ENCODE measurements at regions not wholly inside any gene's neighbourhood (a gene's known extent, or its start where the extent isn't known, plus 50 kb on each side); places are given as distances from the start of the nearest gene placed in this dataset.

DNA sequence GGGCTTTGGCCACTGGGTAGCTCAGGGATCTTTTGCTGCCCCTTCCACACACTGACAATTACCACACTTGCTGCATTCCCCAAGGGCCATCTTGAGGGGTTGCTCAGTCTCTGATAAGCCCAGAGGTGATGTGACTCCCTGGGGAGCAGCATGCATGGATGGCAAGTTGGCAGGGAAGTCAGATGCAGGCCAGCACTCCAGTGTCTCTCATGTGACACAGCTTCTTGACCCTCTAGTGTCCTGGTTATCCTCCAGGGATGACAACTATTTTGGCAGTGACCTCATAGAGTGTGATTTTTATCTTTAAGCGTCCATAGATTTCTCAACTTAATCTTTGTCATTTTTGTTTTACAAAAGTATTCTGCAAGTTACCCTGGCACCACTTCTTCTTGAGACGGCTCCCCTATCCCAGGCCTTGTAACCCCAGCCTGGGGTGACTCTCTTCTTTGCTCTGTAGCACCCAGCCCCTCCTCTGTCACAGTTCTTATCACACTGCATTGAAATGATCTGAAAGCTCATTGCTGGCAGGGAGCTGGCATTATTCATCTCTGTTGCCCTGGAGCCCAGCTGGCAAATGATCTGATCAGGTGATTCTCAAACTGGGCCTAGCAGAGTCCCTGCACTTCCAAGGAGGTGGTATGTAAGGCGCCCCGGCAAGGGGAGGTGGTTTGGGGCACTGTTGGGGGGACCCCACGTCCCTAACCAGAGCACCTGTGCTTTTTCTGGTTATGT, 72.6 kb downstream of the TENT5C start:
- in situ Hi-C loops (cut with HindIII; ENCODE audit: low sequenced_read_pairs) = no loop called here

DNA sequence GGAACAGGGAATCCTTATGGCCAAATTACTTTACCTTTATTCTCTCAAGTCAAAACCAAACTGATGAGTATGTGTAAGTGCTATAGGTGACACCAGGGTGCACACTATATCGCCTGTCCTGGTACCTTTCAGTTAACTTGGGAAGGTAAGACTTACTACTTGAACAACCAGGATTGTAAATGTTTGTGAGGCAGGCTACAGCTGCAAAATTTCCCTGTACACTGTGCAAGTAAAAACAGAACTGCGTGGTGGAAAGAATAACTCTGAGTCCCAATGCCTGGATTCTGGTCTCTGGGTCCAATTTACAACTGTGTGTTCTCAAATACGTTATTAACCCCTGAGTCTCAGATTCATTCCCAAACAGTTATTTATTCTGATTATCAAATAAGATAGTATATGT, 73.5 kb downstream of the TENT5C start:
- in situ Hi-C loops (cut with HindIII; ENCODE audit: low sequenced_read_pairs) = no loop called here

DNA sequence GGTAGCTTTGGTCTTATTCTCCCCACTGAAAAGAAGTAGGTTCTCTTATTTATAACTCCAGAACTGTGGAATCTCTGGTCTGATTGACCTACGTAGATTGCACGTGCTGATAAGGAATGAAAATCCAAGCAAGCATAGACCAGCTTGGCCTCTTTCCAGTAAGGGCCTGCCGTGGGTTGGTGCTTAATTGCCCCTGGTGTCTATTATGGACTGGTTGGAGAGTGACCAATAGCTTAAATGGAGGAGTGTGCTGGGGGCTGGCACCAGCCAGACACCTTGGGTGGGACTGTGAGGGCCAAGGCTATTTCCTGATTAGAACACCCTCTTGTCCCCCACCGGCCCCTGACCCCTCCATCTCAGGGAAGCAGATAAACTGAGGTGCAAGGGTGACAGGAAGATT, 74.0 kb downstream of the TENT5C start:
- in situ Hi-C loops (cut with HindIII; ENCODE audit: low sequenced_read_pairs) = no loop called here

DNA sequence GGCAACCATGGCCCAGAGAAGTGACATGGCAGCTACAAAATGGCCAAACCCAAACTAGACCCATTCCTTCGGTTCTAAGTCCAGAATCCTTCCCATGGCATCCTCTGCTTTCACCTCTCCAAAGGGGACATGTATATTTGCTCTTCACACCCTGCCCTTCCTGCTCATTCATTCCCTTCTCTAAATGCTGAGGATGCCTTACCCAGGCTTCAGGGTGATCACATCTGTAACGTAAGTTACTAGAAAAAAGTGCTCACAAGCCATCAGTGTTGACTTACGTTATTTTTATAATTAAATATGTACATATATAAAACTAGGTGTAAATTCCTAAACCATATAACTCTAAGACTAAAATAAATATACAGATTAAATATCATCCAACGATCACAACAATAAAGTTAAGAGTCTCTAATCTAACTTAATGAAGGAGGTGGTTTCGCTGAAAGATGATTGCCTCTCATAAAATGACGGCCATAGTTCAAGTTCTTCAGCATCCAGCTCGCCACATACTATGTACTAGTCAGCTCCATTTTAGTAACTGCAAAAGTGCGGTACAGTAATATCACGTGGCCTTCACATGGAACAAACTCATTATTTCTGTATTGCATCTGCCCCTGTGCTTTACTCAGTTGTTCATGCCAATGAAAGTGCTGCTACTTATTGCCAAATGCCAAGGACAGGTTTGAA, 74.6 kb downstream of the TENT5C start:
- in situ Hi-C loops (cut with HindIII; ENCODE audit: low sequenced_read_pairs) = no loop called here

DNA sequence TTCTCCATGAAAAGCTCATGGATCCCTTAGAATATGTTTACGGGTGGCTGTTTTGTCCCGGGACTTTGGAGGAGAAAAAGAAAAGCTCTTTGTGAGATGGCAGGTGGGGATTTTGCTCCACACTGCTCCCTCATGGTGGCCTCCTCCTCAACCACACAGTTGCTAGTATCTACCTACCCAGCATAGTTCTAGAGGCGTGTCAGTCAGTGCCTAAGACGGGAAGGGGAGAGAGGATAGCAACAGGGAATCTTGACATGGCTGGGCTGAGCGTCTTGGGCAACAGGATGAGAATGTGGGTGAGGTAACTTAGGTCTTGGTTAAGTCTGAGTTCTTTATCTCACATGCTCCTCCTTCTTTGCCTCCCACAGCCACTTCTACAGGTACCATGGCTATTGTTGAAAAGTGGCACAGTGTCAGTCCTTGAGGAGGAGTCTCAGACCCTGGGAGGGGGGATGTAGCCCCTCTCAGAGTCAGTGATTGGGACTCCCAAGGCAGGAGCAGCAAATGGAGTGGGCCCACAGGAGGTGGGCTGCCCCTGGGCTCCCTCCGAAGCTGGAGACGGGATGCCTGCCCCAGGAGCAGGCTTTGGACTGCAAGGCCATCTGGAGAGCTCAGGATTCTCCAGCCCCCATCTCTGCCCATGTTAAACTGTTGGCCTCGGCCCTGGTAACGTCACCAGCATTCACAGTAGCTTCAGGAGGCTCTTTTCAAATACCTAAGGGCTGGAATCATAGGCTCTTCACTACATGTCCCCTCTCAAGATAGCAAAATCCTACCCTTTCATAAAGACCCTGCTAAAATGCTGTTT, 75.4 kb downstream of the TENT5C start:
- in situ Hi-C loops (cut with HindIII; ENCODE audit: low sequenced_read_pairs) = no loop called here

DNA sequence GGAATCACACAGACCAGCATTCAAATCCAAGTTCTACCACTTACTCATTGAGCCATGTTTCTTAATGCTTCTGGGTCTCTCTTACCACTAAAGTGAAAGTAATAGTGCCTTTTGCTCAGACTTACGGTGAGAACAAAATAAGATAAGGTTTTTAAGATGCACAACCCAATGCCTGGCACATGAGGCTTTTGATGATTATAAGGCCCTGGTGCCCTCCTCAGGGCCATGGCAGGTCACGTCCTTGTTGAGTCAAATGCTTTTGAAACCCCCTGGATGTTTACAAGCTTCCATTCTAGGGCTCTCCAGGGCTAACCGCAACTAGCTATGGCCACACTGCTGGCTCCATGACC, 76.0 kb downstream of the TENT5C start:
- in situ Hi-C loops (cut with HindIII; ENCODE audit: low sequenced_read_pairs) = no loop called here

DNA sequence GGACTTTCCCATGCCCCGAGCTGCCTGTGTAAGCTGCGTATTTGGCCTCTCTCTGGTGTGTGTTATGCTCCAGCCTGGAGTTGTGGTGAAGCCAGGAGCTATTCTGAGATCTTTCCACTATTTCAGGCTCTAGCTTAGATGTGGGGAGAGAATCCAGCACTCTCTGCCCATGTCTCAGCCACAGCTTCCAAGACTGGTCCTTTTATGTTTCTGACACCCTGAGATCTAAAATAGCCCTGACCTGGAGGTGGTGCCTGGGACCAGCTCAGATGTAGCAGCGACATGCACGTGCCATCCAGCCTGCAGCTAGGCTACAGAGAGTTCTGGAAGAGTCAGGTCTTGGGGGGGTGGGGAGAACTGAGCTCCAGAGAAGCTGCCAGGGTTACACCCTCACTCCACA, 76.5 kb downstream of the TENT5C start:
- in situ Hi-C loops (cut with HindIII; ENCODE audit: low sequenced_read_pairs) = no loop called here

DNA sequence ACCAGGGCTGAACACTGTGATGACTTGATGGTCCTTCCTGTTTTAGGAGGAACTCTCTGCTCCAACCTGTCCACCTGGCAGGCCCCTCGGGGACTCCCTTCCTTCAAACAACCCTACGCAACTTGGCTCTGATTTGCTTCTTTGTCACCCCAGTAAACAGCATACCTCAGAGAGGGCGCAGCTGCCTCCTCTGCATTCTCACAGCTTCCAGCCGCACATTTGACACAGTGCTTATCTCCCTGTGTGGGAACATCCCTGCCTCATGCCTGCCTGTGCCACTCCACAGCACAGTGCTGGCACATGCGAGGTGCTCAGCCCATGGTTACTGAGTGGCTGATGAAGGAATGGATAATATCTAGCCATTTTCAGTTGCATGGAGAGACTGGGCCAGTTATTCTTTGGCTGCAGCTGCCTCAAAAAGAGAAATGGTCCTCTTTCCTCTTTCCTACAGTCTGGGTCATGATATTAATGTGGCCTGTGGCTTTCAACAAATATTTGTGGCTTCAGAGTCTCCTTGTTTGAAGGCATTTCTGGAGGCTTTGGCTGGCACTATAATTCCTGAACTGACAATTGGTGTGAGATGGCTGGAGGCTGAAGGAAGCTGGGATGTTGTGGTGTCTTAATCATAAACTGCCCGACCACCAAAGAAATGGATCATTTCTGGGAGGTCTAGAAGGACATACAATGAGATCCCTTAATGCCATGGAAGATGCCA, 77.9 kb downstream of the TENT5C start:
- in situ Hi-C loops (cut with HindIII; ENCODE audit: low sequenced_read_pairs) = no loop called here

DNA sequence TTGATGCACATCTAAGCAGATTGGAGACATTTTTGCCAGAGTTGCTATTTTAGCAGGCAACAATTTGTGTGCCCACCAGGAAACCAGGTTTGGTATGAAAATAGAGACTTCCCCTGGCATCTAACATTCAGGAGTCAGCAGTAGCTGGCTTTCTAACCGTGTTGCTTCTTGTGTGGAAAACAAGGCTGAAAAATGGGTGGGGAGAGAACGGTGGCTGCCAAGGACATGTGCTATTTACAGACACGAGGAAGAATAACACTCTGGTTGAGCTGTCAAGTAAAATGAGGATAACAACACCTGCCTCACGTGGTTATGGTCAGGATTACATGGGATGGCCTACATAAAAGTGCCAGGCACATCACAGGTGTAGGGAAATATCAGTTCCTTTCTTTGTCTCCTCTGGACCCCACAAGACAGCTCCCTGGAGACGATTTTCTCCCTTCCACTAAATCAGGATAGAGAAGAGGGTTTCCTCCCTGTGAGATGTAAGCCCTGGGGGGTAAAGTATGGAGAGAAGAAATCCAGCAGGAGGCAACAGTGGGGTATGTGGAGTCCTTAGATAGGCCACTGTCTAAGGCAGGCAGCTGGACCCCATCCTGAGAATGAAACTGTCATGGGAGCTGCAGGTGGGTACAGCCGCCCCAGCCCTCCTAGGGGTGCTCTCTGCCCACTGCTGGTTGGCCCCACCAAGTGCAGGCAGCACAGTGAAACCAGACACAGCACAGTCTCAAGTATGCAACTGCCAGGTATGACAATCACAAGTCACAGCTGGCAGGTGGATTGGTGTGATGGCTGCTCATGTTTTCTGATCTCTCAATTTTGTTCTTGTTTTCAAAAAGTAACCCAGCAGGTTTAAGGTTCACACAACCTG, 80.3 kb downstream of the TENT5C start:
- in situ Hi-C loops (cut with HindIII; ENCODE audit: low sequenced_read_pairs) = no loop called here

DNA sequence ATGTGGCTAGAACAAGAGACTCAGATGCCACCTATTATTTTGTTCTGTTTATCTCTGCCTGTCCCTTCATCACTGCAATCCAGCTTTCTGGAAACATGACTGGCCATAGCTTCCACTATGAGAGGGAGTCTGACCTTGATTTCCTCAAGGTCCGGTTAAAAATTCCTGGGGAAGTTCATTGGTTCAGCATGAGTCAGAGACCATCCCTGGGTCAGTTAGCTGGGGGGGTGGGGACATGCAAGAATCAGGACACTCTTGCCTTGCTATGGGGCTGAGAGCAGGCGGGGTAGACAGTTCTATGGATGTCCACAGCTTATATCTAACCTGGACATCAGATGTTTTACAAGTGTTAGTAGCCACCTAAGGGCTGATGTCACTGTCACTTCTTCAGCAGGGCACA, 81.1 kb downstream of the TENT5C start:
- in situ Hi-C loops (cut with HindIII; ENCODE audit: low sequenced_read_pairs) = no loop called here

DNA sequence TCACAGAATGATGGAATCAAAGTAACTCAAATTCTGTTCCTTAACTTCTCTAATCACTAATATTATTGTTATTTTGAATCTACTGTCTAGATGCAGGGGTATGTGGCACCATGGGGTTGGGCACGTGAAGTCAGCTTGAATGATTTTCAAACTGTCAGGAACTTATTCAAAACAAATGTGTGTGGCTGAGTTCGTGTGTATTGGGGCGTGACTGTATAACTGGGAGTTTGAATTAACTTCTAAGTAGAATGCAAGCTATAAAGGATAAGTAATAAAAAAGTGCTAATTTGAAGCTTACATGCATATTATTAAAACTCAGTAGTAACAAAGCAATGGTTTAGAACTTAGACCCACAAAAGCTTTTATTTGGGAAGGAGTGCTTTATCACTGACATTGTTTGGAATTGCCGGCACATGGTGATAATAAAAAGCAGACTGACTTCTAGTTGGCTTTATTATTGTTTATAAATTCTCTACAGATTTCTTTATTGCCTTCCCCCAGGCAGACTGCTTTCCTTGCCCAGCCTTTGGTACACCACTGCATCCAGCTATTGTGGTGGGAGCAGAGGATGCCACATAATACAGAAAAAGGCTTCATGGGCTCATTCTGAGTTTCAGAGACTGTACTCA, 84.3 kb downstream of the TENT5C start:
- in situ Hi-C loops (cut with HindIII; ENCODE audit: low sequenced_read_pairs) = no loop called here

DNA sequence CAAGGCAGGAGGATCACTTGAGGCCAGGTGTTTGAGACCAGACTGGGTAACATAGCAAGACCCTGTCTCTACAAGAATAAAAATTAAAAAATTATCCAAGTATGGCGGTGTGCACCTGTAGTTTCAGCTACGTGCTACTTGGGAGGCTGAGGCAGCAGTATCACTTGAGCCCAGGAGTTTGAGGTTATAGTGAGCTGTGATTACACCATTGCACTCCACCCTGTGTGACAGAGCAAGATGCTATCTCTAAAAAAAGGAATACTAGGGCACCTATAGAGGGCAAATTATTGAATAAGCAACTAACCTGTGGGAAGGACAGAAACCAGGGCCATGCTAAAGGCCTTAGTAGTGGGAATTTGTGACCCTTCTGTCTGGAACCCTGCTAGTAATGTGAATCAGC, 86.1 kb downstream of the TENT5C start:
- in situ Hi-C loops (cut with HindIII; ENCODE audit: low sequenced_read_pairs) = no loop called here

DNA sequence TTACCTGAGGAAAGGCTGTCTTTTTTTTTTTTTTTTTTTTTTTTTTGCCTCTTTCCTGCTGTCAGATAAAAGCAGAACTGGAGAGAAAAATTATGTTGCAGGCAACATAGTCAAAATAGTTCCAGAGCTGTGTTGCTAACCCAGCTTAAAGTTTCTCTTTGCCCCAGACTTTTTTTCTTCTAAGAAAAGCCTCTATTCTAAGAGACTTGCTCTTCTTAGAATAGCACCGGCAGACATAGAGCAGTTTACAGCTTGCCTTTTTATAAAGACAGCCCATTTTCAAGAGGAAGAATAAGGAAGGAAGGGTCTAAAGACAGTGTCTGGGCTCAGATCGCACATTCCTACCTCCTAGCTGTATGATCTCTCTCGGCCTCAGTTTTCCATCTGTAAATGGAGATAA, 88.7 kb downstream of the TENT5C start:
- in situ Hi-C loops (cut with HindIII; ENCODE audit: low sequenced_read_pairs) = no loop called here

DNA sequence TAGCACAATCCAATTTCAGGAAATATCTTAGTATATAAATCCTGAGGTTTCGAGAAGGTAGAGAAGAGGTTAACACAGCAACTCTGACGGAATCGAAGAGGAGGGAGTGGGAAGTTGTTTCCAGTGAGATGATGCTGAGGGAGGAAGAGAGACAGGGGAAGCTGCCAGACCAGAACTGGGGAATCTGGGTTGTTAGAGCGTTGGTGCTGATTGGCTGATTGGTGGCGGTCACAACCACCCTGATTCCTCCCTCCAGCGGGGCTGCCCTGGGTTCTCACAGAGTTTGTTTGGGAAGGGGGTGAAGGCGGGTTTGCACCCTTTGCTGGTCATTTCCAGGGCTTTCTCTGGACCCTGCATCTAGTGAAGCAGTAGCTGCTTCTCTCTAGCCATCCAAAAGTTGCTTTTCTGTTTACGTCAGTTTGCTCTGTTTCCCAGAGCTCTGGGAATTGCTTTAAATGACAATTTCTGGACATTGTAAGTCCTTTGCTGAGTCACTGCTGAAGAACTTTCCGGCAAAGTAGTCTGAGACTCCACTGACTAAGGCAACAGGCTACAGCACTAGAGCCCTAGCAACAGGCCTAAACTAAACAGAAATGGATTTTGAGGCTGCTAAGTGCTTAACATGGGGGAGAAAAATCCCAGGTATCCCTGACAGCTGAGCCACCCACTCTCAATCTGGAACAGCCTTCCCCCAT, 90.1 kb downstream of the TENT5C start:
- in situ Hi-C loops (cut with HindIII; ENCODE audit: low sequenced_read_pairs) = no loop called here

DNA sequence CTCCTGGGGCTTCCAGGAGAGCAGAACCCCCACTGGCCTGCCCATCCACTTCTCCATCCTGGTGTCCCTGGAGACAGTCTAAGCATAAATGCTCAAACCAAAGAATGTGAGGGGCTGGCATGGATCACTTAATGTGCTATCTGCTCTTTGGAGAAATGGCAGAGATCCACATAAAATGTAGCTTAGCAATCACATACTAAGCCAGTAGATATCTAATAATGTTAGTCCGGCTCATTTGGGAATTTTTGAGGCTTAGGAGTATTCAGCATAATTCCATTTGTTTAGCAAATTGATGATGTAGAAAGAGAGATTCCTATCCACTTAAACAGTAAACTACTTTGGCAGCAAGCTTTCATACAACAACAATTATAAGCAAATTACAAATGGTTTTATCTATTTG, 90.7 kb downstream of the TENT5C start:
- in situ Hi-C loops (cut with HindIII; ENCODE audit: low sequenced_read_pairs) = no loop called here

DNA sequence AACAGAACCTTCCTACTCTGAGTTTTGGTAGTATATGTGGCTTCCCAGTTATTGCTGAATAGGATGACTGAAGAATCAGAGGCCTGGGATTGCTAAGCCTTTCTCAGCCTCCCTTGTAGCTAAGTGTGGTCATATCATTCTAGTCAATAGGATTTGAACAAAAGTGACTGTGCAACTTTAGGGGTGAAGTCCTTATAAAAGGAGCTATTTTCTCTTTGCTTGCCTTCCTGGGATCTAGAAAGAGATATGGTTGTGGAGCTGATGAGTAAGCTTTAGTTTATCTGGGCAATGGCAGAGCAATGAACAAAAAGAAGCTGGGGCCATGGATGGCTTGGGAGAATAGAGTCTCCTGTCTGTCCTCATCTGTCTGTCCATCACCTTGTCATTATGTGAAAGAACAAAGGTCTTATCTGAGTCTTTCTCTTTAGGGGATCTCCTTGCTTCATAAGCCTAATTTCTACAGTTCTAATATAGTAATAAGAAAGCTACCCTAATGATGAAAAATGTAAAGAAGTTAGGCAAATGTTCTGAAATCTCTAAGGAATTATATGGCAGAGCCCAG, 91.5 kb downstream of the TENT5C start:
- in situ Hi-C loops (cut with HindIII; ENCODE audit: low sequenced_read_pairs) = no loop called here

DNA sequence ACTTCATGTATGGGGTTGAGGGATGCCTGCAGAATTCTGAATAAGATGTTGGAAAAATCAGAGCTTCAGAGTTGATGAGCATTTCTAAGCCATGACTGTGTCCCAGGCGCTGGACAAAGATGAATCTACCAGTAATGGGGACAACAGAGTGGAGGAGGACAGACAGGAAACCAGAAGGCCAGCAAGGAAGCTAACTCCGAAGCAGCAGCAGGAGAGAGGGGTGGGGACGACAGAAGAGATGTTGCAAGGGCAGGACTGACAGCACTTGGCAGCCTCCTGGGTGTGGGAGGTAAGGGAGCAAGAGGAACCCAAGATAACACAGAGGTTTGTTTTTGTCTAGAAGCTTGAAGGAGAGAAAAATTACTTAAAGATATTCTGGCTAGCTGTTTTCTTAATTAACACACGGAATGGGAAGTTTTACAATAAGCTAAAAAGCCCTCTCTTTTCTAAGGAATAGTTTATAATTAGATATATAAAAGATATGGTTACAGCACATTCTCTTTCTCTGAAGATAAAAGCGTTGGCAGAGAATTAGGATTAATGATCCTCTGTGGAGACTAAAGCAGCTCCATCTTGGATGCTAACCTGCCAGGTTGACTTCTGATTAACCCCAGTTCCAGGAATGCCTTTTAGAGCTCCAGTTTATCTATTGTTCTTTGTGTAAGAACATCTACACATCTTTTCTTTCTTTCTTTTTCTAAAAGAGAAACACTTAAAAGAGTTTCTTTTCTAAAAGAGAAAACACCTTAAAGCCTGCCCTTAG, 92.7 kb downstream of the TENT5C start:
- in situ Hi-C loops (cut with HindIII; ENCODE audit: low sequenced_read_pairs) = no loop called here

DNA sequence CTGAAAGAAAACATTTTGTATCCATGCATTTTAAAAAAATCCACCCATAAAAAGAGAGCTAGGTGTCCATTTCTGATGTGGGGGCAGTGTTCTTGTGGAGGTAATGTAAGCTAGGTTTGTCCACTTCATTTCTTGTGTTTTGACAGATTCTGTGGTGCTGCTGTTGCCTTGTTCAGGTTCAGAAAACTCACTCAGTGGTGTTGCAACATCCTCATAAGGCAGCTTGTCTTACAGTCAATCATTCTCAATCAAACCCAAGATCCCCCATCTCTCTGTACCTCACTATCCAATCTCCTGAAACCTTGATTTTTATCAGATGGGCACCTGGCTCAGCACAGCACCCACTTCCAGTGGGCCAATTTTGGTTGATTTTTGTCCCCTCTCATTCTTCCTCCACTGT, 94.1 kb downstream of the TENT5C start:
- in situ Hi-C loops (cut with HindIII; ENCODE audit: low sequenced_read_pairs) = no loop called here

Measured in DLD1 (cell line).